22Rv1 (cell line): ENCODE measurements at regions not wholly inside any gene's neighbourhood (a gene's known extent, or its start where the extent isn't known, plus 50 kb on each side); places are given as distances from the start of the nearest gene placed in this dataset.

ENCODE experiments used
- H3K27ac ChIP-seq: fragments of 450-650 bp; 2 replicates; pipeline ENCODE4 v1.5.1; 2017
- CTCF ChIP-seq: fragments of 450-650 bp; IDR thresholded peaks from 2 replicates; pipeline ENCODE4 v1.5.1; 2017; ENCODE audit warnings: mild to moderate bottlenecking
- ZFX ChIP-seq: fragments of 450-650 bp; IDR thresholded peaks from 2 replicates; pipeline ENCODE4 v1.6.1; 2017; ENCODE audit warnings: antibody characterized with exemption, borderline replicate concordance

GRCh38 chr12:75565795-75566194, 54.4 kb upstream of the KRR1 start:
- no peak overlapping the region for H3K27ac ChIP-seq
- TF ChIP-seq ZFX (no peak), CTCF (no peak)

GRCh38 chr12:75564852-75565251, 53.4 kb upstream of the KRR1 start:
- H3K27ac ChIP-seq: no peak overlapping the region
- TF ChIP-seq ZFX: no peak
- no peak for TF ChIP-seq CTCF

GRCh38 chr12:75564398-75564797, 53.0 kb upstream of the KRR1 start:
- H3K27ac ChIP-seq: no peak overlapping the region
- no peak for TF ChIP-seq CTCF
- no peak for TF ChIP-seq ZFX

GRCh38 chr12:75563351-75563750, 51.9 kb upstream of the KRR1 start:
- TF ChIP-seq CTCF (no peak), ZFX (no peak)
- H3K27ac ChIP-seq: no peak overlapping the region

- no peak overlapping the region for H3K27ac ChIP-seq
- TF ChIP-seq CTCF: no peak
- TF ChIP-seq ZFX: no peak
Measured at GRCh38 chr12:75561921-75562320, 50.5 kb upstream of the KRR1 start.
